GM12891 (cell line): ENCODE measurements at regions not wholly inside any gene's neighbourhood (a gene's known extent, or its start where the extent isn't known, plus 50 kb on each side); places are given as distances from the start of the nearest gene placed in this dataset.

ENCODE experiments used
- PAX5 ChIP-seq: IDR thresholded peaks from 2 replicates; pipeline ENCODE4 v1.6.1; 2011; ENCODE audit warnings: low read length, moderate library complexity, mild to moderate bottlenecking; ENCODE audit not compliant: insufficient read depth, severe bottlenecking
- POLR2A ChIP-seq: IDR thresholded peaks from 2 replicates; pipeline ENCODE4 v1.6.1; 2011; ENCODE audit warnings: low read depth, low read length, control low read depth
- POLR2AphosphoS5 ChIP-seq: IDR thresholded peaks from 2 replicates; pipeline ENCODE4 v1.6.1; 2011; ENCODE audit warnings: low read depth, low read length, control low read depth
- POU2F2 ChIP-seq: IDR thresholded peaks from 2 replicates; pipeline ENCODE4 v1.6.1; 2011; ENCODE audit warnings: low read depth, mild to moderate bottlenecking, control low read depth, low read length, moderate library complexity
- SPI1 ChIP-seq: IDR thresholded peaks from 2 replicates; pipeline ENCODE4 v1.6.1; 2011; ENCODE audit warnings: low read depth, low read length, control low read depth
- TAF1 ChIP-seq: IDR thresholded peaks from 2 replicates; pipeline ENCODE4 v1.6.1; 2011; ENCODE audit warnings: low read depth, low read length, control low read depth

DNA sequence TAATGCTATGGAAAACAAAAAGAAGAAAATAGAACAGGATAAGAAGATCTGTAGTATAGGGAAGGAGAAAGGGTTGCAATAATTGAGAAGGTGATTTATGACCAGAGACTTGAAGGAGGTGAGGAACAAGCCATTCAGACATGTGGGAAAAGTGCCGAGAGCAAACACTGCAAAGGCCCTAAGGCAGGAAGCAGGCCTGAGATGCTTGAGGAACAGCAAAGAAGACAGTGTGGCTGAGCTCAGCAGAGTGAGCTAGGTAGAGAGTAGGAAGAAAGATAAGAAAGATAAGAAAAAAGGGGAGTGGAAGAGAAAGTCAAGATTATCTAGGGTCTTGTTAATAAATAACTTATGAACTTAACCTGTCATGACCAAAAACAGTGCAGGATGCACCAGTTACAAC lies 671.8 kb downstream of the RPS29 start:
- TF ChIP-seq POLR2A (no peak), TAF1 (no peak), POLR2AphosphoS5 (no peak), SPI1 (no peak), PAX5 (no peak), POU2F2 (no peak)
